B cell (primary cell): ENCODE measurements at regions not wholly inside any gene's neighbourhood (a gene's known extent, or its start where the extent isn't known, plus 50 kb on each side); places are given as distances from the start of the nearest gene placed in this dataset.

ENCODE experiments used
- ATAC-seq: fragments of 200-7000 bp; cut with Tn5 transposase; one replicate; pipeline ENCODE4 v1.10.0; 2021; ENCODE audit warnings: low read depth, mild to moderate bottlenecking, moderate number of reproducible peaks, moderate library complexity
- CTCF ChIA-PET: fragments of 350-600 bp; sonication (Branson Sonifier 250); formaldehyde crosslinking; loops from one replicate; lab custom pipeline; 2021; ENCODE audit warnings: antibody characterized with exemption, inconsistent platforms; lab: Charles Lee
- POLR2A ChIA-PET: fragments of 350-600 bp; sonication (Branson Sonifier 250); formaldehyde crosslinking; loops from one replicate; lab custom pipeline; 2021; ENCODE audit warnings: antibody characterized with exemption; lab: Charles Lee
- DNase-seq: peaks from one replicate; pipeline ENCODE4 v3.0.0; 2013
- H2AFZ ChIP-seq: 2 replicates; pipeline ENCODE4 v1.6.1; 2012; ENCODE audit warnings: mild to moderate bottlenecking, low read depth, low read length; ENCODE audit not compliant: insufficient read depth, poor library complexity, severe bottlenecking
- H3K27ac ChIP-seq, 2 donors: 1 replicate in 1 of 2; 2 replicates in 1 of 2; pipeline ENCODE4 v1.5.1; 2012 to 2013; ENCODE audit warnings: low read length in 2 of 2, mild to moderate bottlenecking in 2 of 2, moderate library complexity in 1 of 2
- H3K27me3 ChIP-seq, 4 experiments: fragments of 200-600 bp in 1 of 4; sonication (generic) in 1 of 4; replicated peaks in 1 of 4; 1 replicate in 2 of 4; 2 replicates in 2 of 4; pipeline versions ENCODE4 v1.6.1 to v1.7.0; 2013 to 2016; ENCODE audit warnings: low read length in 3 of 4, mild to moderate bottlenecking in 2 of 4, mixed read lengths in 1 of 4, moderate library complexity in 1 of 4; ENCODE audit not compliant: insufficient read depth in 4 of 4, control insufficient read depth in 3 of 4; ENCODE audit errors: control extremely low read depth in 1 of 4
- H3K36me3 ChIP-seq, 2 experiments: replicated peaks in 1 of 2; 1 replicate in 1 of 2; 2 replicates in 1 of 2; pipeline versions ENCODE4 v1.6.1 to v1.7.1; 2013; ENCODE audit warnings: low read length in 1 of 2; ENCODE audit not compliant: insufficient read depth in 2 of 2, control insufficient read depth in 1 of 2; ENCODE audit errors: control extremely low read depth in 1 of 2, extremely low read depth in 1 of 2
- H3K4me1 ChIP-seq, 2 donors: fragments of 200-600 bp in 1 of 2; sonication (generic) in 1 of 2; 1 replicate in 1 of 2; 2 replicates in 1 of 2; pipeline versions ENCODE4 v1.5.1 to v1.6.1; 2013 to 2017; ENCODE audit warnings: low read length in 2 of 2; ENCODE audit not compliant: control insufficient read depth in 2 of 2, insufficient read depth in 2 of 2
- H3K4me2 ChIP-seq: replicated peaks from 2 replicates; pipeline ENCODE3; 2012; ENCODE audit warnings: mild to moderate bottlenecking, low read depth, low read length; ENCODE audit not compliant: poor library complexity, severe bottlenecking
- H3K4me3 ChIP-seq, 5 experiments: fragments of 200-600 bp in 1 of 5; sonication (generic) in 1 of 5; 1 replicate in 3 of 5; 2 replicates in 2 of 5; pipeline versions ENCODE4 v1.5.1 to v1.7.0; 2011 to 2016; ENCODE audit warnings: low read length in 4 of 5, mild to moderate bottlenecking in 4 of 5, low read depth in 2 of 5, control low read depth in 1 of 5, moderate library complexity in 1 of 5; ENCODE audit not compliant: insufficient read depth in 1 of 5; ENCODE audit errors: control extremely low read depth in 1 of 5, extremely low read depth in 1 of 5
- H3K79me2 ChIP-seq: fragments of 200-600 bp; sonication (generic); one replicate; pipeline ENCODE4 v1.6.0; 2016; ENCODE audit warnings: low read length; ENCODE audit not compliant: control insufficient read depth, insufficient read depth
- H3K9ac ChIP-seq: fragments of 200-600 bp; sonication (generic); 2 replicates; pipeline ENCODE4 v1.6.1; 2017; ENCODE audit warnings: mild to moderate bottlenecking, low read length, moderate library complexity
- H3K9me3 ChIP-seq, 3 donors: one replicate each; pipeline versions ENCODE4 v1.6.1 to v1.7.1; 2013; ENCODE audit warnings: low read length in 2 of 3; ENCODE audit not compliant: control insufficient read depth in 2 of 3, insufficient read depth in 1 of 3; ENCODE audit errors: control extremely low read depth in 1 of 3
- H4K20me1 ChIP-seq: 2 replicates; pipeline ENCODE4 v1.6.0; 2012; ENCODE audit warnings: mild to moderate bottlenecking, low read length; ENCODE audit not compliant: insufficient read depth, control insufficient read depth, poor library complexity, severe bottlenecking
- H3K27ac Mint-ChIP-seq: one replicate; pipeline ENCODE4 v1.8.0; 2021; ENCODE audit warnings: mixed read lengths
- H3K27me3 Mint-ChIP-seq: one replicate; pipeline ENCODE4 v1.8.0; 2021; ENCODE audit warnings: mixed read lengths
- H3K4me1 Mint-ChIP-seq: one replicate; pipeline ENCODE4 v1.8.0; 2021; ENCODE audit warnings: mixed read lengths
- H3K4me3 Mint-ChIP-seq: one replicate; pipeline ENCODE4 v1.8.0; 2021; ENCODE audit warnings: mixed read lengths
- H3K9me3 Mint-ChIP-seq: one replicate; pipeline ENCODE4 v1.8.0; 2022; ENCODE audit warnings: mixed read lengths; ENCODE audit not compliant: insufficient read depth
- EZH2 ChIP-seq: IDR thresholded peaks from 2 replicates; pipeline ENCODE4 v1.6.1; 2012; ENCODE audit warnings: borderline replicate concordance, low read depth, mild to moderate bottlenecking, moderate library complexity, low read length; ENCODE audit not compliant: insufficient read depth, poor library complexity, severe bottlenecking
- WGBS: methylation state at CpG from one replicate; pipeline ENCODE4 v1.1.5; 2013; ENCODE audit warnings: missing lambda C conversion rate; ENCODE audit not compliant: insufficient coverage; 5-methylcytosine and 5-hydroxymethylcytosine counted together
- intact Hi-C: fragments of 100-400 bp; cut with micrococcal nuclease; formaldehyde crosslinking; loops from one replicate; pipeline ENCODE4 v1.10.0; 2022
- TF ChIP-seq, protein P1 (sequence below): fragments of 200-600 bp; IDR thresholded peaks from one replicate; pipeline ENCODE4 v1.8.0; 2022; ENCODE audit warnings: antibody characterized with exemption, mild to moderate bottlenecking

DNA sequence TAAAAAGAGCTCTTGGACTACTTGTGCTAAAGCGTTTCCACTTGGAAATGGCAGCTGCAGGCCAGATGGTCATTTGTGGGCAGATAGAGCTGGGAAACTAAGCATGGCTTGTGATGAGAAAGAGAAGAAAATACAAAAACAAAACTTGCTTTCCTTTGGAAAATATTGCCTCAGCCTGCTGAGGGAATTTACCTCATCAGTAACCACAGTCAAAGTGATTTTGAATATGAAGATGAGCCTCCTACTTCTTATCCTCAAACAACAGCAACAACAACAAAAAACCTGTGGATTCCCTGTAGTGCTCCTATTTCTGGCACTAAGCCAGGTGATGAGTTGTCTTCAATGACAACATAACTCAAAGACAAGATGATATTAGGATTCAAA lies 62.7 kb upstream of the FIBIN start:
- Histone ChIP-seq H3K4me1 (no peaks in the 10 kb centered on the region), H4K20me1 (no peaks in the 10 kb centered on the region), H3K27ac (no peak overlapping the region), H3K4me2 (no peak overlapping the region), H3K36me3 (no peaks in the 10 kb centered on the region), H3K4me3 (no peak overlapping the region), H3K79me2 (no peaks in the 10 kb centered on the region), H3K9me3 (peaks cover 0 to 6% (median 0%) of the 10 kb centered on the region in 3 donors), H3K9ac (no peak overlapping the region), H3K27me3 (no peaks in the 10 kb centered on the region), H2AFZ (no peak overlapping the region)
- intact Hi-C loops: no loop called here
- Mint-ChIP-seq H3K27me3 (no peaks in the 10 kb centered on the region), H3K9me3 (peaks cover 6% of the 10 kb centered on the region), H3K4me3 (no peak overlapping the region), H3K27ac (no peak overlapping the region), H3K4me1 (no peaks in the 10 kb centered on the region)
- no peak for DNase-seq
- WGBS: no CpG with 5 or more reads among the region's 1 CpG
- TF ChIP-seq EZH2: no peak
- TF ChIP-seq, protein P1, sequence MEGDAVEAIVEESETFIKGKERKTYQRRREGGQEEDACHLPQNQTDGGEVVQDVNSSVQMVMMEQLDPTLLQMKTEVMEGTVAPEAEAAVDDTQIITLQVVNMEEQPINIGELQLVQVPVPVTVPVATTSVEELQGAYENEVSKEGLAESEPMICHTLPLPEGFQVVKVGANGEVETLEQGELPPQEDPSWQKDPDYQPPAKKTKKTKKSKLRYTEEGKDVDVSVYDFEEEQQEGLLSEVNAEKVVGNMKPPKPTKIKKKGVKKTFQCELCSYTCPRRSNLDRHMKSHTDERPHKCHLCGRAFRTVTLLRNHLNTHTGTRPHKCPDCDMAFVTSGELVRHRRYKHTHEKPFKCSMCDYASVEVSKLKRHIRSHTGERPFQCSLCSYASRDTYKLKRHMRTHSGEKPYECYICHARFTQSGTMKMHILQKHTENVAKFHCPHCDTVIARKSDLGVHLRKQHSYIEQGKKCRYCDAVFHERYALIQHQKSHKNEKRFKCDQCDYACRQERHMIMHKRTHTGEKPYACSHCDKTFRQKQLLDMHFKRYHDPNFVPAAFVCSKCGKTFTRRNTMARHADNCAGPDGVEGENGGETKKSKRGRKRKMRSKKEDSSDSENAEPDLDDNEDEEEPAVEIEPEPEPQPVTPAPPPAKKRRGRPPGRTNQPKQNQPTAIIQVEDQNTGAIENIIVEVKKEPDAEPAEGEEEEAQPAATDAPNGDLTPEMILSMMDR: no peak
- ChIA-PET CTCF (no interaction called here), POLR2A (no interaction called here)
- ATAC-seq: no peak

DNA sequence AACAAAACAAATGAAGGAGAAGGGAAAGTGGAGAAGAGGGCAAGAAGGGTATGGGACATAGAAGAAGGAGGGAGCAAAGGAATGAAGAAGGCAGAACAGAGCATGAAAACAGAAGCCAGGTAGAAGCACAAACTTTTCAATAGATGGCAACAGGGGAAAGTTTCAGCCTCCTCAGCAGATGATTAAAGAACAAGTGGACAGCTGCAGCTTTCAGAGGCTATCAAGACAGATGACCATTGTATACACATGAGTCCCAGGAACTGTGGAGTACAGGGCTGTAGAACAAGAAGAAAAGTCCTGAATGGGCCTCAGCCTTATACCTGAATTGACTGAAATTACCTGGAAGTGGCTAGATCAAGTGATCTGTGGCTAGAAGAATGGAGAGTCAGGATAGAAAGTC lies 62.0 kb upstream of the FIBIN start:
- no peaks in the 10 kb centered on the region for H3K79me2 ChIP-seq
- H3K9ac ChIP-seq: no peak overlapping the region
- no peak overlapping the region for H2AFZ ChIP-seq
- no peak overlapping the region for H3K4me2 ChIP-seq
- DNase-seq (no peak), ATAC-seq (no peak)
- no peak for TF ChIP-seq EZH2
- TF ChIP-seq, protein P1: no peak
- no peaks in the 10 kb centered on the region for H3K4me1 ChIP-seq
- Mint-ChIP-seq H3K27ac (no peak overlapping the region), H3K4me1 (no peaks in the 10 kb centered on the region), H3K27me3 (no peaks in the 10 kb centered on the region), H3K9me3 (peaks cover 6% of the 10 kb centered on the region), H3K4me3 (no peak overlapping the region)
- POLR2A ChIA-PET: no interaction called here
- H3K27me3 ChIP-seq: no peaks in the 10 kb centered on the region
- H3K4me3 ChIP-seq: no peak overlapping the region
- no peaks in the 10 kb centered on the region for H3K36me3 ChIP-seq
- intact Hi-C loops: no loop called here
- CTCF ChIA-PET: no interaction called here
- H3K27ac ChIP-seq: no peak overlapping the region
- H4K20me1 ChIP-seq: no peaks in the 10 kb centered on the region
- peaks cover 0 to 6% (median 0%) of the 10 kb centered on the region in 3 donors for H3K9me3 ChIP-seq
